GM23248 (cell line): ENCODE measurements at regions not wholly inside any gene's neighbourhood (a gene's known extent, or its start where the extent isn't known, plus 50 kb on each side); places are given as distances from the start of the nearest gene placed in this dataset.
"Not testable (repeated sequence)": the region's sequence is repeated elsewhere in the genome, so short reads cannot be mapped to it uniquely, and the experiment has no call there.

ENCODE experiments used
- DNase-seq: peaks from one replicate; pipeline ENCODE4 v3.0.0-alpha.2; 2015
- H2AFZ ChIP-seq: fragments of 200-600 bp; sonication (generic); 2 replicates; pipeline ENCODE4 v1.6.1; 2016; ENCODE audit warnings: antibody characterized with exemption
- H3F3A ChIP-seq: fragments of 200-600 bp; sonication (generic); 2 replicates; pipeline ENCODE4 v1.6.1; 2016; ENCODE audit warnings: mild to moderate bottlenecking, antibody characterized with exemption, mixed run types; ENCODE audit not compliant: insufficient read depth
- H3K27ac ChIP-seq: fragments of 200-600 bp; sonication (generic); 2 replicates; pipeline ENCODE4 v1.5.1; 2016; ENCODE audit warnings: mild to moderate bottlenecking
- H3K27me3 ChIP-seq: fragments of 200-600 bp; sonication (generic); replicated peaks from 2 replicates; pipeline ENCODE4 v1.6.1; 2016; ENCODE audit warnings: mild to moderate bottlenecking; ENCODE audit not compliant: insufficient read depth
- H3K36me3 ChIP-seq: fragments of 200-600 bp; sonication (generic); 2 replicates; pipeline ENCODE4 v1.6.1; 2016; ENCODE audit warnings: low read depth, mild to moderate bottlenecking
- H3K4me1 ChIP-seq: fragments of 200-600 bp; sonication (generic); 2 replicates; pipeline ENCODE4 v1.6.1; 2016; ENCODE audit warnings: mild to moderate bottlenecking; ENCODE audit not compliant: insufficient read depth
- H3K4me2 ChIP-seq: fragments of 200-600 bp; sonication (generic); one replicate; pipeline ENCODE4 v1.6.1; 2016; ENCODE audit warnings: mild to moderate bottlenecking; ENCODE audit not compliant: unreplicated experiment
- H3K4me3 ChIP-seq: fragments of 200-600 bp; sonication (generic); 2 replicates; pipeline ENCODE4 v1.5.1; 2016; ENCODE audit warnings: mild to moderate bottlenecking
- H3K79me2 ChIP-seq: fragments of 200-600 bp; sonication (generic); 2 replicates; pipeline ENCODE4 v1.6.1; 2016; ENCODE audit warnings: mild to moderate bottlenecking; ENCODE audit not compliant: insufficient read depth
- H3K9ac ChIP-seq: fragments of 200-600 bp; sonication (generic); 2 replicates; pipeline ENCODE4 v1.6.1; 2016; ENCODE audit warnings: mild to moderate bottlenecking
- H3K9me2 ChIP-seq: fragments of 200-600 bp; sonication (generic); 2 replicates; pipeline ENCODE4 v1.6.1; 2016; ENCODE audit warnings: mixed run types, mild to moderate bottlenecking, moderate library complexity; ENCODE audit not compliant: insufficient read depth
- H3K9me3 ChIP-seq: fragments of 200-600 bp; sonication (generic); one replicate; pipeline ENCODE4 v1.6.1; 2017; ENCODE audit warnings: low read depth
- H4K20me1 ChIP-seq: fragments of 200-600 bp; sonication (generic); 2 replicates; pipeline ENCODE4 v1.6.0; 2016; ENCODE audit not compliant: insufficient read depth
- EZH2 ChIP-seq: fragments of 200-600 bp; sonication (generic); IDR thresholded peaks from 2 replicates; pipeline ENCODE4 v1.6.1; 2018; ENCODE audit warnings: antibody characterized with exemption, mild to moderate bottlenecking; ENCODE audit not compliant: insufficient read depth, poor library complexity, severe bottlenecking
- EZH2phosphoT487 ChIP-seq: fragments of 200-600 bp; sonication (generic); IDR thresholded peaks from 2 replicates; pipeline ENCODE4 v1.6.1; 2018; ENCODE audit warnings: antibody characterized with exemption, moderate library complexity, mild to moderate bottlenecking, low read depth; ENCODE audit not compliant: insufficient read depth
- WGBS, 2 experiments: methylation state at CpG; one replicate each; pipeline ENCODE4 v1.1.6; 2015 to 2017; ENCODE audit warnings: low lambda C conversion rate in 2 of 2, low coverage in 1 of 2; ENCODE audit errors: missing lambda C conversion rate in 2 of 2; 5-methylcytosine and 5-hydroxymethylcytosine counted together
- in situ Hi-C: fragments of 300-500 bp; cut with MboI; formaldehyde crosslinking; loops from 2 replicates; pipeline ENCODE4 v1.15.0; 2020

DNA sequence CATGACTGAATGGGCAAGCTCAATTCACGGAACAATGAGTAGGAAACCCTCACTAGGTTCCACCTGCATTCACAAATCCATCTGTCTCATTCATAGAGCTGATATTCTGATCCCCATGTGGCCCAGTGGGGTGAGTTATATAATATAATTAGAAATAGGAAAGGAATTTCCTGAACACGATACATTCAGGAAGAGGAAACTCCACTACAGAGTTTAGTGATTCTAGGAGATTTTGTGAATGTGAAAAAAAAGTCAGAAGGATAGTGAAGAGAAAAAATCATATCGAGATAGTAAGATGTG is 471.2 kb downstream of the GASK1B start:
- TF ChIP-seq EZH2phosphoT487 (no peak), EZH2 (no peak)
- Histone ChIP-seq H3K79me2 (no peaks in the 10 kb centered on the region), H3K4me3 (no peak overlapping the region), H2AFZ (no peak overlapping the region), H3K27ac (no peak overlapping the region), H3K4me2 (no peak overlapping the region), H3K4me1 (no peaks in the 10 kb centered on the region), H3K27me3 (no peaks in the 10 kb centered on the region), H4K20me1 (no peaks in the 10 kb centered on the region), H3F3A (no peaks in the 10 kb centered on the region), H3K36me3 (no peaks in the 10 kb centered on the region), H3K9me3 (no peaks in the 10 kb centered on the region), H3K9me2 (no peaks in the 10 kb centered on the region), H3K9ac (no peak overlapping the region)
- 5 to 10% methylated on average over 3 of the region's 3 CpGs for WGBS, 2 experiments
- in situ Hi-C loops: no loop called here
- DNase-seq: no peak

DNA sequence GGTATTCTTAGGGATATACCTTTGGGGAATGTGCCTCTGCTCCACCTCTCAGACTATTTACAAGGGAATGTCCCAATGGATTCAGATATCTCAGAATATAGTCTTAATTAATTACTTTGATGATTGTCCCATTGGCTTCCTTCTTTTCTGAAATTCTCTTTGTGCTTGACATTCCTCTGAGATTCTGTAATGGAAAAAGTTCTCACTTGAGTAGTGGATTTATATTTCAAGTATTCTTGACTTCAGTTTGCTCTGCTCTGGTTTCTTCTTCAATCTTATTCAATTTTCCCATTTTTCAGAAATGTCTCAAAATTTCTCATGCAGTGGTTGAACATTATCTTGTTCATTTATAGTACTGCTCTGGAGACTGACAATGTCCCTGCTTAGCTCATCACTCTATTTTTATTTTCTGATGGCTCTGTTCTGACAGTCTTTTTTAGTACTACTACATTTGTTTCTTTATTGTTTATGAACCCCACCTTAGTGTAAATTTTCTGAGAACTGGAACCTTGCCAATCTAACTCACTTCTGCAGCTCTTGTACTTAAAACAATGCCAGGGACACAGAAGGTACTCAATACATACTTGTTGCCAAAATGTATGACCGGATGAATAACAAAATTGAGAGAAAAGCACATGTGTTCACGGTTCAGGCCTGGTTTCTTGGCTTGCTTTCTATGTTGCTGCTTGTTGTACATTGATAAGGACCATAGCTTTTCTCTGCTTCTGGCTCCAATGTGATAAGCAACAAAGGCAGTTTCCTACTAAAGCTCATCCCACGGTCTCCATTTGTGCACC is 471.7 kb downstream of the GASK1B start:
- in situ Hi-C loops: no loop called here
- H3K36me3 ChIP-seq: no peaks in the 10 kb centered on the region
- 3 to 5% methylated on average over 3 of the region's 3 CpGs for WGBS, 2 experiments
- H4K20me1 ChIP-seq: no peaks in the 10 kb centered on the region
- no peaks in the 10 kb centered on the region for H3K79me2 ChIP-seq
- no peaks in the 10 kb centered on the region for H3K4me1 ChIP-seq
- no peaks in the 10 kb centered on the region for H3K9me2 ChIP-seq
- DNase-seq: no peak
- H3K9ac ChIP-seq: no peak overlapping the region
- H3K27ac ChIP-seq: no peak overlapping the region
- no peak overlapping the region for H3K4me3 ChIP-seq
- no peaks in the 10 kb centered on the region for H3F3A ChIP-seq
- H3K27me3 ChIP-seq: no peaks in the 10 kb centered on the region
- no peak for TF ChIP-seq EZH2phosphoT487
- no peak for TF ChIP-seq EZH2
- no peak overlapping the region for H2AFZ ChIP-seq
- no peak overlapping the region for H3K4me2 ChIP-seq
- H3K9me3 ChIP-seq: no peaks in the 10 kb centered on the region

DNA sequence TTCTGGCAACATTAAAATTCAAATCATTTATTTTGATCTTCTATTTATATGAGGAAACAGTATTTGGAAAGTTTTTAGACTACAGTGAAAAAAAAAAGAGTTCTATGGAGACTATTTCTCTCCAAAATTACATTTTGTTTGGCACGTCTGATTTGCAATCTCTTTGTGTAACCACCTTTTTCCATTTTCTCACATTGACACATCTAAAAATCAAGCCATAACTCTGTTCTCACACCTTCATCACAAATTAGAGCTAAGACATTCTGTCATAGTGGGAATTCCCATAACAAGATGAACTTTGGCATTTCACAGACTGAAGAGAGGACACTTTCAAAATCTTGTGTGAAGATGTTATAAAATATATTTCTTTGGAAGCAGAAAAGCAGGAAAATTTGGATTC is 468.9 kb downstream of the GRIA2 start:
- H2AFZ ChIP-seq: no peak overlapping the region
- H3K27ac ChIP-seq: no peak overlapping the region
- H3K4me3 ChIP-seq: no peak overlapping the region
- H3K4me1 ChIP-seq: no peaks in the 10 kb centered on the region
- H3K9me3 ChIP-seq: no peaks in the 10 kb centered on the region
- no peaks in the 10 kb centered on the region for H3F3A ChIP-seq
- no peak overlapping the region for H3K9ac ChIP-seq
- TF ChIP-seq EZH2phosphoT487 (no peak), EZH2 (no peak)
- in situ Hi-C loops: no loop called here
- H3K4me2 ChIP-seq: no peak overlapping the region
- no peaks in the 10 kb centered on the region for H4K20me1 ChIP-seq
- DNase-seq: no peak
- no peaks in the 10 kb centered on the region for H3K36me3 ChIP-seq
- no peaks in the 10 kb centered on the region for H3K79me2 ChIP-seq
- WGBS, 2 experiments: 7 to 27% methylated on average over 1 of the region's 1 CpG
- no peaks in the 10 kb centered on the region for H3K9me2 ChIP-seq
- H3K27me3 ChIP-seq: no peaks in the 10 kb centered on the region

DNA sequence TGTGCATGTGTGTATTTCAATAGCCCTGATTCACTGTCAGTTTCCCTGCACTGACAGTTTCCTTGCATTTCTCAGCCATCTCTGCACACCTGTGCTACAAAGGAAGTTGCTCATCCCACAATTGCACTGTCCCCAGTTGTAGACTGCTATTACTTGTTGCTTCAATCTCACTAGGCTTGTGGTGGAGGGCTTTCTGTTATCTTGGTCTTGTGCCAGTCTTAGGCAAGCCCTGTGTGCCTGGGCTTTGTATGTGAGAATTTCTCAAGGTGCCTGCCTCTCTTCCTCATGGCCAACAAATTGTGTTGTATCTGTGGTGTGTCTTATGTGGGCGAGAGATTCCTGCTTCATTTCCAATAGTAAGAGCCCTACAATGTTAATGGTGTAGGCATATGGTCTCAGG is 467.4 kb downstream of the GRIA2 start:
- no peaks in the 10 kb centered on the region for H3K36me3 ChIP-seq
- TF ChIP-seq EZH2: no peak
- no peak for TF ChIP-seq EZH2phosphoT487
- H4K20me1 ChIP-seq: no peaks in the 10 kb centered on the region
- H3K4me1 ChIP-seq: no peaks in the 10 kb centered on the region
- no peaks in the 10 kb centered on the region for H3K9me2 ChIP-seq
- no peaks in the 10 kb centered on the region for H3K27me3 ChIP-seq
- no peak overlapping the region for H3K4me2 ChIP-seq
- H2AFZ ChIP-seq: no peak overlapping the region
- no peaks in the 10 kb centered on the region for H3K79me2 ChIP-seq
- WGBS, 2 experiments: 0% methylated on average over 1 of the region's 1 CpG
- no peaks in the 10 kb centered on the region for H3F3A ChIP-seq
- H3K9me3 ChIP-seq: no peaks in the 10 kb centered on the region
- H3K27ac ChIP-seq: no peak overlapping the region
- H3K4me3 ChIP-seq: no peak overlapping the region
- no peak for DNase-seq
- in situ Hi-C loops: no loop called here
- no peak overlapping the region for H3K9ac ChIP-seq

DNA sequence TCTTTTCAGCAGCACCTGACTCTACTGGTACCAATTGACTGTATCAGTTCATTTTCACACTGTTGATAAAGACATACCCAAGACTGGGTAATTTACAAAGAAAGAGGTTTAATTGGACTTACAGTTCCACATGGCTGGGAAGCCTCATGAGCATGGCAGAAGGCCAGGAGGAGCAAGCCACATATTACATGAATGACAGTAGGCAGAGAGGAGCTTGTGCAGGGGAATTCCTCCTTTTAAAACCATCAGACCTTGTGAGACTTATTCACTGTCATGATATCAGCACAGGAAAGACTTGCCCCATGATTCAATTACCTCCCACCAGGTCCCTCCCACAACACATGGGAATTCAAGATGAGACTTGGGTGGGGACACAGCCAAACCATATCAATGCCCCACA is 458.8 kb downstream of the GRIA2 start:
- H3F3A ChIP-seq, in situ Hi-C loops, H2AFZ ChIP-seq, H3K27ac ChIP-seq, H3K9me3 ChIP-seq, H3K27me3 ChIP-seq, H3K79me2 ChIP-seq, H3K36me3 ChIP-seq, H4K20me1 ChIP-seq, H3K4me2 ChIP-seq, H3K4me1 ChIP-seq, H3K9me2 ChIP-seq, DNase-seq, H3K9ac ChIP-seq, H3K4me3 ChIP-seq: not testable (repeated sequence)
